HFF-Myc (cell line): ENCODE measurements at regions not wholly inside any gene's neighbourhood (a gene's known extent, or its start where the extent isn't known, plus 50 kb on each side); places are given as distances from the start of the nearest gene placed in this dataset.

Experiments
- DNase-seq: peaks from one replicate; pipeline ENCODE4 v3.0.0-alpha.2; 2011; ENCODE audit warnings: low read depth; ENCODE audit errors: extremely low read depth
- H3K4me3 ChIP-seq: replicated peaks from 2 replicates; pipeline ENCODE4 v1.5.1; 2011; ENCODE audit warnings: low read depth, mild to moderate bottlenecking, control low read depth, low read length
- CTCF ChIP-seq: IDR thresholded peaks from 2 replicates; pipeline ENCODE4 v1.5.1; 2012; ENCODE audit warnings: mild to moderate bottlenecking, low read depth, low read length, control low read depth; ENCODE audit errors: missing control alignments

GRCh38 chr14:44109036-44109435 lies 398.0 kb downstream of the FSCB start:
- TF ChIP-seq CTCF = no peak
- no peak for DNase-seq
- H3K4me3 ChIP-seq = no peak overlapping the region

- no peak for TF ChIP-seq CTCF
- DNase-seq = peak; percentile 2
- no peak overlapping the region for H3K4me3 ChIP-seq
Measured at GRCh38 chr14:44108601-44109000, 398.5 kb downstream of the FSCB start.

- no peak for DNase-seq
- H3K4me3 ChIP-seq = no peak overlapping the region
- TF ChIP-seq CTCF = no peak
Measured at GRCh38 chr14:44107156-44107555, 399.9 kb downstream of the FSCB start.

GRCh38 chr14:44099743-44100488 lies 407.2 kb downstream of the FSCB start:
- no peak for TF ChIP-seq CTCF
- no peak for DNase-seq
- H3K4me3 ChIP-seq = no peak overlapping the region

GRCh38 chr14:44081146-44081545 lies 425.9 kb downstream of the FSCB start:
- no peak for DNase-seq
- TF ChIP-seq CTCF = no peak
- no peak overlapping the region for H3K4me3 ChIP-seq

GRCh38 chr14:44070046-44070445 lies 437.0 kb downstream of the FSCB start:
- TF ChIP-seq CTCF = no peak
- no peak for DNase-seq
- no peak overlapping the region for H3K4me3 ChIP-seq

- no peak for DNase-seq
- TF ChIP-seq CTCF = no peak
- H3K4me3 ChIP-seq = no peak overlapping the region
Measured at GRCh38 chr14:44053422-44053821, 453.7 kb downstream of the FSCB start.
